ENCODE measurements at regions not wholly inside any gene's neighbourhood (a gene's known extent, or its start where the extent isn't known, plus 50 kb on each side); places are given as distances from the start of the nearest gene placed in this dataset.

DNA sequence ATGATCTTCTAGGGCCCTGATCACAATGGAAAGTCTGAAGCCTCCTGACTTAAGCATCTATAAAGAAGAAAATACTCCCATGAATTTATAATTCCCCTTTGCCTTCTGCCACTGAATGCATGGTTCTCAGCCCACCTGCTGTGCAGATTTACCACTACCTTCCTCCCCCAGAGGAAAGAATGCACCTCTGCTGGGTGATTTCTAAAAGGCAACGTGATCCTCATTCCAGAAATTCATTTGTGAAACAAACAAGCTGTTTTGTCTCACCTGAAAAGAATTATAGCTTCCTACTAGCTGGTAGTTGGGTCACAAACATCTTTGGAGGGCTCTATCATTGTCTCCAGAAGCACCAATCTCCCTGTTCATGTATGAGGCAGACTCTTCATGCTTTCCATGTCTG, 320.2 kb downstream of the CDC14C start:
- DNase-seq (no peak), ATAC-seq (no peak)
- no peak overlapping the region for H3K27ac Mint-ChIP-seq
- CTCF ChIA-PET: no interaction called here
- H3K4me1 Mint-ChIP-seq: no peaks in the 10 kb centered on the region
- peaks cover 21% of the 10 kb centered on the region for H3K9me3 Mint-ChIP-seq (ENCODE audit: low read depth)
- no peaks in the 10 kb centered on the region for H3K27me3 Mint-ChIP-seq
- no peaks in the 10 kb centered on the region for H3K36me3 Mint-ChIP-seq
- no peak overlapping the region for H3K4me3 Mint-ChIP-seq

DNA sequence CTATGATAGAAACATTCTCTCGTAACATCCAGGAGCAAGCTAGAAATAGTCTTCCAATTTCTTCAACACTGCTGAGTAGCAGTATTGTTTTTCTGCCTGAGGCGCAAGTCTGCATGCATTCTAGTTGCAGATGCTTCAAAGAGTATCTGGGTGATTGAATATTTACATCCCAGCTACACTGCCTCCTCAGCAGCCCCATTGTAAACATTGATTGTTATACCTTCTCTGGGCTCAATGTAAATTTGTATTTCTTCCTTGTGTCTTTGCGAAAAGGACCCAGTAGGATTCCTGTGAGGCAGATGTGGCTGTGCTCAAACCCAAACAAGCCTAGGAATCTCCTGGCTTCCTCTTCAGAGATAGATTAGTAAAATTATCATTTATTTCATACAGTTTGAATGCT, 320.7 kb downstream of the CDC14C start:
- CTCF ChIA-PET: no interaction called here
- no peak overlapping the region for H3K27ac Mint-ChIP-seq
- ATAC-seq (no peak), DNase-seq (no peak)
- H3K4me3 Mint-ChIP-seq: no peak overlapping the region
- no peaks in the 10 kb centered on the region for H3K36me3 Mint-ChIP-seq
- H3K4me1 Mint-ChIP-seq: no peaks in the 10 kb centered on the region
- no peaks in the 10 kb centered on the region for H3K27me3 Mint-ChIP-seq
- peaks cover 19% of the 10 kb centered on the region for H3K9me3 Mint-ChIP-seq (ENCODE audit: low read depth)

GRCh38 chr7:49247759-49248158, 323.4 kb downstream of the CDC14C start:
- Mint-ChIP-seq H3K27me3 (no peaks in the 10 kb centered on the region), H3K4me1 (no peaks in the 10 kb centered on the region), H3K36me3 (no peaks in the 10 kb centered on the region), H3K9me3 (ENCODE audit: low read depth) (peaks cover 13% of the 10 kb centered on the region), H3K4me3 (no peak overlapping the region), H3K27ac (no peak overlapping the region)
- DNase-seq: no peak
- CTCF ChIA-PET: no interaction called here
- no peak for ATAC-seq

- no peak overlapping the region for H3K4me3 Mint-ChIP-seq
- H3K4me1 Mint-ChIP-seq: no peaks in the 10 kb centered on the region
- CTCF ChIA-PET: no interaction called here
- H3K27me3 Mint-ChIP-seq: no peaks in the 10 kb centered on the region
- no peak overlapping the region for H3K27ac Mint-ChIP-seq
- DNase-seq (no peak), ATAC-seq (no peak)
- peaks cover 5% of the 10 kb centered on the region for H3K9me3 Mint-ChIP-seq (ENCODE audit: low read depth)
- H3K36me3 Mint-ChIP-seq: no peaks in the 10 kb centered on the region
Observed at GRCh38 chr7:49255054-49255453, 330.7 kb downstream of the CDC14C start.

- CTCF ChIA-PET: no interaction called here
- Mint-ChIP-seq H3K4me1 (no peaks in the 10 kb centered on the region), H3K27ac (no peak overlapping the region), H3K9me3 (ENCODE audit: low read depth) (peaks cover 7% of the 10 kb centered on the region), H3K4me3 (no peak overlapping the region), H3K27me3 (no peaks in the 10 kb centered on the region), H3K36me3 (no peaks in the 10 kb centered on the region)
- DNase-seq (no peak), ATAC-seq (no peak)
Observed at GRCh38 chr7:49260538-49260937, 336.2 kb downstream of the CDC14C start.

DNA sequence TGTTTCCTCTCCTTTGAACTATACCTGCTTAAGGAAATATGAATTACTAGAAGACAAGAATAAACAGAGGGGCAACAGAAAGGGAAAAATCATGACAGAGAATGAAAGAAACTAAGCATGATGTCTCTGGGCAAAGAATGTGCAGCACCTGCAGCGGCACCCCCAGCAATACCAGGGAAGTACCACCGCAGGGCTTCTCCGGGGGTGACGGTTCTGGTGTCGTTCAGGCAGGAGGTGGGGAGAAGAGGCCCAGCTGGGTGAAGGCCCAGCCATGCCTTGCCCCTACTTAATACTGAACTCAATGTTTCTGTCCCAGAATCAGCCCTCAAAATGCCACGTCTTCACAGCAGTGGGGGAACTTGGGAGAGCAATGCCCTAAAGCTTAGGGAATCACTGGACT, 337.6 kb downstream of the CDC14C start:
- no peak overlapping the region for H3K4me3 Mint-ChIP-seq
- DNase-seq: no peak
- H3K27ac Mint-ChIP-seq: no peak overlapping the region
- H3K27me3 Mint-ChIP-seq: no peaks in the 10 kb centered on the region
- CTCF ChIA-PET: no interaction called here
- H3K4me1 Mint-ChIP-seq: no peaks in the 10 kb centered on the region
- no peaks in the 10 kb centered on the region for H3K36me3 Mint-ChIP-seq
- peaks cover 4% of the 10 kb centered on the region for H3K9me3 Mint-ChIP-seq (ENCODE audit: low read depth)
- no peak for ATAC-seq

GRCh38 chr7:49264530-49264929, 340.2 kb downstream of the CDC14C start:
- no peak for DNase-seq
- Mint-ChIP-seq H3K4me1 (no peaks in the 10 kb centered on the region), H3K27ac (no peak overlapping the region), H3K4me3 (no peak overlapping the region), H3K36me3 (no peaks in the 10 kb centered on the region), H3K27me3 (no peaks in the 10 kb centered on the region), H3K9me3 (ENCODE audit: low read depth) (peaks cover 5% of the 10 kb centered on the region)
- no peak for ATAC-seq
- CTCF ChIA-PET: no interaction called here

DNA sequence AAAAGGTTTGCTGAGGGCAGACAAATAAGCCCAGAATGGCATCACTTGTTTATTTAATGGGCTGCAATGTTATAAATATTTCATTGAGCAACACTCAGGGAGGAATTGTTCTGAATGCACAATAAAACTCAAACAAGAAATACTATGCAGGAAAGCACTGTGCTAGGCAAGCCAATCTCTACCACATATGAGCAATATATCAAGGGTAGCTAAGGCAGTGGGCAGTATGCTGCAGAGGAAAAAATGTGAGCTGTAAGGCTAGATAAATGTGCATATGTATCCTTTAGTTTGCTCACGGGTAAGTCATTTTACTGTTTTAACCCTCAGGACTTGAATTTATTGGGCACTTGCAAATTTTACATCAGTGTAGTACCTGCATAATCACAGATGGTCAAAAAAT, 349.6 kb downstream of the CDC14C start:
- H3K27me3 Mint-ChIP-seq: no peaks in the 10 kb centered on the region
- H3K4me3 Mint-ChIP-seq: no peak overlapping the region
- CTCF ChIA-PET: no interaction called here
- peaks cover 6% of the 10 kb centered on the region for H3K9me3 Mint-ChIP-seq (ENCODE audit: low read depth)
- DNase-seq (no peak), ATAC-seq (no peak)
- H3K27ac Mint-ChIP-seq: no peak overlapping the region
- H3K4me1 Mint-ChIP-seq: no peaks in the 10 kb centered on the region
- no peaks in the 10 kb centered on the region for H3K36me3 Mint-ChIP-seq

GRCh38 chr7:49279891-49280290, 355.5 kb downstream of the CDC14C start:
- H3K36me3 Mint-ChIP-seq: no peaks in the 10 kb centered on the region
- DNase-seq: no peak
- H3K4me1 Mint-ChIP-seq: no peaks in the 10 kb centered on the region
- CTCF ChIA-PET: no interaction called here
- no peak overlapping the region for H3K4me3 Mint-ChIP-seq
- H3K27me3 Mint-ChIP-seq: no peaks in the 10 kb centered on the region
- no peak overlapping the region for H3K27ac Mint-ChIP-seq
- no peak for ATAC-seq
- peaks cover 8% of the 10 kb centered on the region for H3K9me3 Mint-ChIP-seq (ENCODE audit: low read depth)

GRCh38 chr7:49287653-49288052, 363.3 kb downstream of the CDC14C start:
- Mint-ChIP-seq H3K9me3 (ENCODE audit: low read depth) (peaks cover 6% of the 10 kb centered on the region), H3K27ac (no peak overlapping the region), H3K4me1 (no peaks in the 10 kb centered on the region), H3K4me3 (no peak overlapping the region), H3K27me3 (no peaks in the 10 kb centered on the region), H3K36me3 (no peaks in the 10 kb centered on the region)
- no peak for ATAC-seq
- no peak for DNase-seq
- CTCF ChIA-PET: no interaction called here

GRCh38 chr7:49294611-49295010, 370.3 kb downstream of the CDC14C start:
- H3K36me3 Mint-ChIP-seq: no peaks in the 10 kb centered on the region
- H3K4me1 Mint-ChIP-seq: no peaks in the 10 kb centered on the region
- H3K4me3 Mint-ChIP-seq: no peak overlapping the region
- DNase-seq (no peak), ATAC-seq (no peak)
- H3K27me3 Mint-ChIP-seq: no peaks in the 10 kb centered on the region
- H3K9me3 Mint-ChIP-seq (ENCODE audit: low read depth): peaks cover 5% of the 10 kb centered on the region
- no peak overlapping the region for H3K27ac Mint-ChIP-seq
- CTCF ChIA-PET: no interaction called here

GRCh38 chr7:49295146-49295545, 370.8 kb downstream of the CDC14C start:
- Mint-ChIP-seq H3K4me3 (no peak overlapping the region), H3K9me3 (ENCODE audit: low read depth) (peaks cover 5% of the 10 kb centered on the region), H3K4me1 (no peaks in the 10 kb centered on the region), H3K36me3 (no peaks in the 10 kb centered on the region), H3K27me3 (no peaks in the 10 kb centered on the region), H3K27ac (no peak overlapping the region)
- no peak for DNase-seq
- no peak for ATAC-seq
- CTCF ChIA-PET: no interaction called here

- CTCF ChIA-PET: no interaction called here
- DNase-seq (no peak), ATAC-seq (no peak)
- Mint-ChIP-seq H3K36me3 (no peaks in the 10 kb centered on the region), H3K4me3 (no peak overlapping the region), H3K4me1 (no peaks in the 10 kb centered on the region), H3K27ac (no peak overlapping the region), H3K9me3 (ENCODE audit: low read depth) (peaks cover 5% of the 10 kb centered on the region), H3K27me3 (no peaks in the 10 kb centered on the region)
Observed at GRCh38 chr7:49297958-49298357, 373.6 kb downstream of the CDC14C start.

DNA sequence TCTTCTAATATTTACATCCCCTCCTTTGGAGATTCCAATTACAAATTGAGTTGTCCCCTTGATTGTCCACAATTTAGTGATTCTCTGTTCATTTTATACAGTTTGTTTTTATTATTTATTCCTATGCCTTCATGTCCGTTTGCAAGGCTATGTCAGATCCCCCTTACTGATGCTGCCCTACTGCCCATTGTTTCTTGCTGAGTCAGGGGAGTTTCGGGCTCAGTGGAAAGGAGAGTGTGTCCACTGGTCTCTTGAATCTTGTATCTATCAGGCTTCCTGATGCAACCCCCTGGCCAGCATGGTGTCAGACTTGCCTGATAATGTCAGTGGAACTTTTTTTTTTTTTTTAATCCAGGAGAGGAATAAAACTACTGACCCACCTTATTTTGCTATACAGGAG, 384.4 kb downstream of the CDC14C start:
- ATAC-seq: no peak
- H3K27ac Mint-ChIP-seq: no peak overlapping the region
- H3K4me1 Mint-ChIP-seq: no peaks in the 10 kb centered on the region
- CTCF ChIA-PET: no interaction called here
- no peak for DNase-seq
- H3K36me3 Mint-ChIP-seq: no peaks in the 10 kb centered on the region
- peaks cover 10% of the 10 kb centered on the region for H3K9me3 Mint-ChIP-seq (ENCODE audit: low read depth)
- H3K4me3 Mint-ChIP-seq: no peak overlapping the region
- H3K27me3 Mint-ChIP-seq: no peaks in the 10 kb centered on the region

- DNase-seq: no peak
- H3K4me3 Mint-ChIP-seq: no peak overlapping the region
- no peaks in the 10 kb centered on the region for H3K9me3 Mint-ChIP-seq (ENCODE audit: low read depth)
- CTCF ChIA-PET: no interaction called here
- no peaks in the 10 kb centered on the region for H3K27me3 Mint-ChIP-seq
- H3K36me3 Mint-ChIP-seq: no peaks in the 10 kb centered on the region
- no peak overlapping the region for H3K27ac Mint-ChIP-seq
- H3K4me1 Mint-ChIP-seq: no peaks in the 10 kb centered on the region
- no peak for ATAC-seq
Observed at GRCh38 chr7:49320083-49320482, 395.7 kb downstream of the CDC14C start.

Data from activated CD8-positive, alpha-beta memory T cell treated with anti-CD3 and anti-CD28 coated beads, Interleukin-2, amount 10 ng/mL, durations not matched to agents 7 days and 5 days (primary cell).